Endothelial cell of umbilical vein (primary cell): ENCODE measurements at regions not wholly inside any gene's neighbourhood (a gene's known extent, or its start where the extent isn't known, plus 50 kb on each side); places are given as distances from the start of the nearest gene placed in this dataset.

Experiments used
- BruUV-seq: library from RNA; stranded (reverse); fragments of 400-500 nt; replicated peaks from 2 replicates; lab custom pipeline; 2021; lab: Mats Ljungman, UMichigan
- CTCF ChIA-PET: fragments of 300-600, 350-600 bp; sonication (Branson Sonifier 250); formaldehyde crosslinking; loops from one replicate; lab custom pipeline; 2021; ENCODE audit warnings: antibody characterized with exemption, inconsistent platforms; lab: Charles Lee
- POLR2A ChIA-PET: fragments of 300-600, 350-600 bp; sonication (Branson Sonifier 250); formaldehyde crosslinking; loops from one replicate; lab custom pipeline; 2021; ENCODE audit warnings: antibody characterized with exemption, inconsistent platforms; lab: Charles Lee
- DNase-seq: peaks from one replicate; pipeline ENCODE4 v3.0.0-alpha.2; 2011; ENCODE audit warnings: low read depth, low spot score
- FAIRE-seq: peaks from 2 replicates; lab custom pipeline; 2011; peaks lifted over from hg19 to GRCh38; lab: Jason Lieb, UNC
- H2AFZ ChIP-seq: 2 replicates; pipeline ENCODE4 v1.6.0; 2012; ENCODE audit warnings: low read depth, low read length, control low read depth, inconsistent platforms
- H3K27ac ChIP-seq: 2 replicates; pipeline ENCODE4 v1.5.1; 2011; ENCODE audit warnings: low read depth, mild to moderate bottlenecking, control low read depth, low read length, moderate library complexity; ENCODE audit not compliant: insufficient read depth
- H3K27me3 ChIP-seq, 2 experiments: 2 replicates each; pipeline versions ENCODE4 v1.6.0 to v1.6.1; 2011; ENCODE audit warnings: low read length in 2 of 2, mixed read lengths in 1 of 2; ENCODE audit not compliant: control insufficient read depth in 2 of 2, insufficient read depth in 2 of 2
- H3K36me3 ChIP-seq, 2 experiments: 2 replicates in 1 of 2; 3 replicates in 1 of 2; pipeline ENCODE4 v1.5.1; 2011; ENCODE audit warnings: low read length in 2 of 2, mild to moderate bottlenecking in 1 of 2, moderate library complexity in 1 of 2; ENCODE audit not compliant: control insufficient read depth in 2 of 2, insufficient read depth in 2 of 2; ENCODE audit errors: extremely low read depth in 1 of 2
- H3K4me1 ChIP-seq: 3 replicates; pipeline ENCODE4 v1.5.1; 2011; ENCODE audit warnings: mild to moderate bottlenecking, low read length; ENCODE audit not compliant: control insufficient read depth, insufficient read depth; ENCODE audit errors: extremely low read depth
- H3K4me2 ChIP-seq: 2 replicates; pipeline ENCODE4 v1.6.1; 2011; ENCODE audit warnings: low read length, control low read depth, mixed read lengths; ENCODE audit not compliant: insufficient read depth
- H3K4me3 ChIP-seq, 3 experiments: fragments of 200-600 bp in 1 of 3; sonication (generic), shearing (Covaris generic) in 1 of 3; replicated peaks in 1 of 3; 2 replicates each; pipeline ENCODE4 v1.5.1; 2011 to 2016; ENCODE audit warnings: control low read depth in 3 of 3, low read length in 3 of 3, mild to moderate bottlenecking in 2 of 3, inconsistent platforms in 1 of 3, low read depth in 1 of 3, moderate library complexity in 1 of 3; ENCODE audit not compliant: insufficient read depth in 1 of 3
- H3K79me2 ChIP-seq: 2 replicates; pipeline ENCODE4 v1.6.0; 2012; ENCODE audit warnings: low read length, inconsistent platforms; ENCODE audit not compliant: control insufficient read depth, insufficient read depth
- H3K9ac ChIP-seq: replicated peaks from 2 replicates; pipeline ENCODE3; 2011; ENCODE audit warnings: low read length, control low read depth; ENCODE audit not compliant: insufficient read depth; ENCODE audit errors: extremely low read depth
- H3K9me1 ChIP-seq: replicated peaks from 3 replicates; pipeline ENCODE4 v1.6.0; 2011; ENCODE audit warnings: mild to moderate bottlenecking, low read length; ENCODE audit not compliant: control insufficient read depth, insufficient read depth; ENCODE audit errors: extremely low read depth
- H3K9me3 ChIP-seq: replicated peaks from 2 replicates; pipeline ENCODE4 v1.5.1; 2012; ENCODE audit warnings: low read length, inconsistent platforms; ENCODE audit not compliant: control insufficient read depth, insufficient read depth
- H4K20me1 ChIP-seq: replicated peaks from 2 replicates; pipeline ENCODE3; 2011; ENCODE audit warnings: mild to moderate bottlenecking, low read length; ENCODE audit not compliant: control insufficient read depth, insufficient read depth; ENCODE audit errors: extremely low read depth
- EZH2 ChIP-seq: IDR thresholded peaks from 2 replicates; pipeline ENCODE4 v1.6.1; 2012; ENCODE audit warnings: borderline replicate concordance, low read depth, mild to moderate bottlenecking, moderate library complexity, low read length, inconsistent platforms; ENCODE audit not compliant: severe bottlenecking
- FOS ChIP-seq: IDR thresholded peaks from 2 replicates; pipeline ENCODE4 v1.6.1; 2011; ENCODE audit warnings: mild to moderate bottlenecking, low read length, moderate library complexity, borderline replicate concordance; ENCODE audit not compliant: insufficient read depth
- GATA2 ChIP-seq: IDR thresholded peaks from 2 replicates; pipeline ENCODE4 v1.7.0; 2011; ENCODE audit warnings: low read depth, mild to moderate bottlenecking, moderate library complexity, mixed read lengths, low read length; ENCODE audit not compliant: insufficient read length, insufficient read depth
- JUN ChIP-seq: IDR thresholded peaks from 2 replicates; pipeline ENCODE4 v1.6.1; 2011; ENCODE audit warnings: borderline replicate concordance, low read depth; ENCODE audit not compliant: insufficient read length, insufficient read depth
- MYC ChIP-seq: IDR thresholded peaks from one replicate; pipeline ENCODE4 v1.6.1; 2011; ENCODE audit warnings: mild to moderate bottlenecking, low read depth, low read length
- POLR2A ChIP-seq: IDR thresholded peaks from 2 replicates; pipeline ENCODE4 v1.6.1; 2012; ENCODE audit warnings: low read depth, mild to moderate bottlenecking, control low read depth, low read length
- POLR2AphosphoS5 ChIP-seq: IDR thresholded peaks from 2 replicates; pipeline ENCODE4 v1.6.1; 2012; ENCODE audit warnings: low read depth, mild to moderate bottlenecking, control low read depth, low read length, moderate library complexity; ENCODE audit not compliant: insufficient read depth
- dilution Hi-C: fragments of 300-500 bp; cut with MboI; formaldehyde crosslinking; loops from one replicate; pipeline ENCODE4 v1.15.0; 2019; ENCODE audit warnings: low sequenced_read_pairs; ENCODE audit not compliant: extremely low pct_ligation_motif_present
- intact Hi-C: fragments of 100-400 bp; cut with micrococcal nuclease; formaldehyde crosslinking; loops from one replicate; pipeline ENCODE4 v1.10.0; 2022
- TF ChIP-seq, protein P1 (sequence below): IDR thresholded peaks from 2 replicates; pipeline ENCODE4 v1.6.1; 2011; ENCODE audit not compliant: insufficient read depth, insufficient read length
- TF ChIP-seq, protein P2 (sequence below), 2 donors: IDR thresholded peaks; 1 replicate in 1 of 2; 2 replicates in 1 of 2; pipeline ENCODE4 v1.5.1; 2011; ENCODE audit warnings: low read length in 2 of 2, mild to moderate bottlenecking in 2 of 2, moderate library complexity in 2 of 2, control low read depth in 1 of 2, inconsistent platforms in 1 of 2, low read depth in 1 of 2; ENCODE audit not compliant: insufficient read depth in 1 of 2; ENCODE audit errors: extremely low read depth in 1 of 2

DNA sequence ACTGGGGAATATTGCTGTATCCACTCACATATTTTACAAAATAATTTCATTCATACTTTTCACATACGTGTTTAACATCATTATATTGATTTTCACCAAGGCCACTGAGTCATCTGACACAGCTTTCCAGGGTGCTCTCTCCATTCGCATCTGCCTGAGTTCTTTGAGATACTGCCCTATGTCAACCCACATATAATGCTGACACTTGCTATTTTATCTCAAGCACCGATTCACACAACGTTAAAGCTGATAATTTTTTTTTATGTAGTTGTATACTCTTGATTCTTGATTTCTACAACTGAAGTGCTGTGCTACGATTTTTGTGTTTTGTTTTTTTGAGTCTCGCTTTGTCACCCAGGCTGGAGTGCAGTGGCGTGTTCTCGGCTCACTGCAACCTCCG lies 249.8 kb upstream of the CDIN1 start:
- no peaks in the 10 kb centered on the region for H4K20me1 ChIP-seq
- no TSS peak for BruUV-seq
- dilution Hi-C loops: no loop called here
- POLR2A ChIA-PET: no interaction called here
- H3K27ac ChIP-seq: no peak overlapping the region
- H3K9ac ChIP-seq: no peak overlapping the region
- H3K4me2 ChIP-seq: no peak overlapping the region
- H2AFZ ChIP-seq: no peak overlapping the region
- no peak for FAIRE-seq
- no peak overlapping the region for H3K4me3 ChIP-seq
- no peaks in the 10 kb centered on the region for H3K36me3 ChIP-seq
- intact Hi-C loops: no loop called here
- no peaks in the 10 kb centered on the region for H3K27me3 ChIP-seq
- CTCF ChIA-PET: no interaction called here
- no peak for TF ChIP-seq GATA2
- TF ChIP-seq POLR2AphosphoS5: no peak
- TF ChIP-seq, protein P1, sequence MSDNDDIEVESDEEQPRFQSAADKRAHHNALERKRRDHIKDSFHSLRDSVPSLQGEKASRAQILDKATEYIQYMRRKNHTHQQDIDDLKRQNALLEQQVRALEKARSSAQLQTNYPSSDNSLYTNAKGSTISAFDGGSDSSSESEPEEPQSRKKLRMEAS: no peak
- TF ChIP-seq JUN: no peak
- TF ChIP-seq POLR2A: no peak
- TF ChIP-seq MYC: no peak
- no peak for TF ChIP-seq EZH2
- no peak for TF ChIP-seq FOS
- TF ChIP-seq, protein P2, sequence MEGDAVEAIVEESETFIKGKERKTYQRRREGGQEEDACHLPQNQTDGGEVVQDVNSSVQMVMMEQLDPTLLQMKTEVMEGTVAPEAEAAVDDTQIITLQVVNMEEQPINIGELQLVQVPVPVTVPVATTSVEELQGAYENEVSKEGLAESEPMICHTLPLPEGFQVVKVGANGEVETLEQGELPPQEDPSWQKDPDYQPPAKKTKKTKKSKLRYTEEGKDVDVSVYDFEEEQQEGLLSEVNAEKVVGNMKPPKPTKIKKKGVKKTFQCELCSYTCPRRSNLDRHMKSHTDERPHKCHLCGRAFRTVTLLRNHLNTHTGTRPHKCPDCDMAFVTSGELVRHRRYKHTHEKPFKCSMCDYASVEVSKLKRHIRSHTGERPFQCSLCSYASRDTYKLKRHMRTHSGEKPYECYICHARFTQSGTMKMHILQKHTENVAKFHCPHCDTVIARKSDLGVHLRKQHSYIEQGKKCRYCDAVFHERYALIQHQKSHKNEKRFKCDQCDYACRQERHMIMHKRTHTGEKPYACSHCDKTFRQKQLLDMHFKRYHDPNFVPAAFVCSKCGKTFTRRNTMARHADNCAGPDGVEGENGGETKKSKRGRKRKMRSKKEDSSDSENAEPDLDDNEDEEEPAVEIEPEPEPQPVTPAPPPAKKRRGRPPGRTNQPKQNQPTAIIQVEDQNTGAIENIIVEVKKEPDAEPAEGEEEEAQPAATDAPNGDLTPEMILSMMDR (IDR thresholded peaks at IDR 0.05; ENCODE audit: extremely low read depth in 1 of 2, insufficient read depth in 1 of 2, low read depth in 1 of 2, low read length in 2 of 2): no peak
- no peak for DNase-seq
- H3K4me1 ChIP-seq: no peaks in the 10 kb centered on the region
- no peaks in the 10 kb centered on the region for H3K9me3 ChIP-seq
- no peaks in the 10 kb centered on the region for H3K9me1 ChIP-seq
- no peaks in the 10 kb centered on the region for H3K79me2 ChIP-seq
